RCC 7860 (cell line): ENCODE measurements at regions not wholly inside any gene's neighbourhood (a gene's known extent, or its start where the extent isn't known, plus 50 kb on each side); places are given as distances from the start of the nearest gene placed in this dataset.

Experiments used
- DNase-seq: peaks from one replicate; pipeline ENCODE4 v3.0.0-alpha.2; 2015; ENCODE audit warnings: low spot score
- FAIRE-seq: peaks from 2 replicates; lab custom pipeline; 2012; peaks lifted over from hg19 to GRCh38; lab: Jason Lieb, UNC

- FAIRE-seq (no peak), DNase-seq (no peak)
Measured at GRCh38 chr4:13260513-13260912, 223.6 kb downstream of the RAB28 start.

GRCh38 chr4:13250263-13250662, 233.9 kb downstream of the RAB28 start:
- DNase-seq = no peak
- no peak for FAIRE-seq

- no peak for DNase-seq
- no peak for FAIRE-seq
Measured at GRCh38 chr4:13248621-13249298, 235.4 kb downstream of the RAB28 start.

GRCh38 chr4:13246107-13246506, 238.0 kb downstream of the RAB28 start:
- FAIRE-seq (no peak), DNase-seq (no peak)

GRCh38 chr4:13244444-13244843, 239.7 kb downstream of the RAB28 start:
- DNase-seq (no peak), FAIRE-seq (no peak)

GRCh38 chr4:13243152-13243551, 241.0 kb downstream of the RAB28 start:
- DNase-seq = no peak

GRCh38 chr4:13240066-13240465, 244.1 kb downstream of the RAB28 start:
- FAIRE-seq (peak; percentile 56), DNase-seq (peak; percentile 67)

More at GRCh38 chr4:13243152-13243551, 241.0 kb downstream of the RAB28 start:
- FAIRE-seq = no peak

GRCh38 chr4:13238936-13239335, 245.2 kb downstream of the RAB28 start:
- no peak for DNase-seq

GRCh38 chr4:13236485-13236884, 247.7 kb downstream of the RAB28 start:
- FAIRE-seq (no peak), DNase-seq (no peak)

More at GRCh38 chr4:13238936-13239335, 245.2 kb downstream of the RAB28 start:
- no peak for FAIRE-seq

- DNase-seq (no peak), FAIRE-seq (no peak)
Measured at GRCh38 chr4:13233755-13234154, 250.4 kb downstream of the RAB28 start.

- FAIRE-seq (no peak), DNase-seq (no peak)
Measured at GRCh38 chr4:13219971-13220370, 264.2 kb downstream of the RAB28 start.

GRCh38 chr4:13218326-13218958, 265.7 kb downstream of the RAB28 start:
- no peak for DNase-seq
- FAIRE-seq = no peak

GRCh38 chr4:13215560-13215959, 268.6 kb downstream of the RAB28 start:
- FAIRE-seq = no peak
- no peak for DNase-seq

GRCh38 chr4:13212936-13213335, 271.2 kb downstream of the RAB28 start:
- DNase-seq = no peak
- no peak for FAIRE-seq

GRCh38 chr4:13209600-13209999, 274.5 kb downstream of the RAB28 start:
- DNase-seq (no peak), FAIRE-seq (no peak)

- FAIRE-seq = no peak
- no peak for DNase-seq
Measured at GRCh38 chr4:13208558-13209193, 275.5 kb downstream of the RAB28 start.

GRCh38 chr4:13207226-13207625, 276.9 kb downstream of the RAB28 start:
- DNase-seq (no peak), FAIRE-seq (no peak)

GRCh38 chr4:13203101-13203500, 281.0 kb downstream of the RAB28 start:
- DNase-seq (no peak), FAIRE-seq (no peak)

GRCh38 chr4:13202701-13203100, 281.4 kb downstream of the RAB28 start:
- no peak for FAIRE-seq
- DNase-seq = no peak

- DNase-seq (no peak), FAIRE-seq (no peak)
Measured at GRCh38 chr4:13201241-13201640, 282.9 kb downstream of the RAB28 start.

- no peak for DNase-seq
- no peak for FAIRE-seq
Measured at GRCh38 chr4:13196721-13197120, 287.4 kb downstream of the RAB28 start.

GRCh38 chr4:13193662-13194061, 290.5 kb downstream of the RAB28 start:
- DNase-seq = no peak
- FAIRE-seq = no peak
